ENCODE measurements at regions not wholly inside any gene's neighbourhood (a gene's known extent, or its start where the extent isn't known, plus 50 kb on each side); places are given as distances from the start of the nearest gene placed in this dataset.

- no peaks in the 10 kb centered on the region for H3K9me3 ChIP-seq
- no peaks in the 10 kb centered on the region for H3K36me3 ChIP-seq
- no peak for DNase-seq (ENCODE audit: low spot score)
- no peaks in the 10 kb centered on the region for H3K27me3 ChIP-seq
- no peak for TF ChIP-seq CTCF (IDR thresholded peaks at IDR 0.05)
- no peaks in the 10 kb centered on the region for H3K4me1 ChIP-seq
- no peak overlapping the region for H3K4me3 ChIP-seq
- H3K27ac ChIP-seq = no peak overlapping the region
Measured at GRCh38 chr9:17062497-17062896, 72.3 kb upstream of the CNTLN start.

- no peaks in the 10 kb centered on the region for H3K36me3 ChIP-seq
- no peaks in the 10 kb centered on the region for H3K4me1 ChIP-seq
- no peak overlapping the region for H3K4me3 ChIP-seq
- DNase-seq (ENCODE audit: low spot score) = no peak
- H3K27ac ChIP-seq = no peak overlapping the region
- H3K27me3 ChIP-seq = no peaks in the 10 kb centered on the region
- no peaks in the 10 kb centered on the region for H3K9me3 ChIP-seq
- TF ChIP-seq CTCF (IDR thresholded peaks at IDR 0.05) = no peak
Measured at GRCh38 chr9:17060450-17060849, 74.4 kb upstream of the CNTLN start.

GRCh38 chr9:17059465-17059864 is 75.4 kb upstream of the CNTLN start:
- no peaks in the 10 kb centered on the region for H3K4me1 ChIP-seq
- no peaks in the 10 kb centered on the region for H3K36me3 ChIP-seq
- no peak overlapping the region for H3K4me3 ChIP-seq
- DNase-seq (ENCODE audit: low spot score) = no peak
- TF ChIP-seq CTCF (IDR thresholded peaks at IDR 0.05) = no peak
- no peak overlapping the region for H3K27ac ChIP-seq
- no peaks in the 10 kb centered on the region for H3K9me3 ChIP-seq
- no peaks in the 10 kb centered on the region for H3K27me3 ChIP-seq

GRCh38 chr9:17057729-17058128 is 77.1 kb upstream of the CNTLN start:
- Histone ChIP-seq H3K36me3 (no peaks in the 10 kb centered on the region), H3K27me3 (no peaks in the 10 kb centered on the region), H3K4me3 (no peak overlapping the region), H3K27ac (no peak overlapping the region), H3K9me3 (no peaks in the 10 kb centered on the region), H3K4me1 (no peaks in the 10 kb centered on the region)
- DNase-seq (ENCODE audit: low spot score) = no peak
- TF ChIP-seq CTCF (IDR thresholded peaks at IDR 0.05) = no peak

GRCh38 chr9:17052626-17053025 is 82.2 kb upstream of the CNTLN start:
- no peak for TF ChIP-seq CTCF (IDR thresholded peaks at IDR 0.05)
- H3K4me3 ChIP-seq = no peak overlapping the region
- H3K27me3 ChIP-seq = no peaks in the 10 kb centered on the region
- no peaks in the 10 kb centered on the region for H3K4me1 ChIP-seq
- no peaks in the 10 kb centered on the region for H3K9me3 ChIP-seq
- no peak for DNase-seq (ENCODE audit: low spot score)
- H3K27ac ChIP-seq = no peak overlapping the region
- H3K36me3 ChIP-seq = no peaks in the 10 kb centered on the region

GRCh38 chr9:17045381-17045940 is 89.4 kb upstream of the CNTLN start:
- Histone ChIP-seq H3K27me3 (no peaks in the 10 kb centered on the region), H3K9me3 (no peaks in the 10 kb centered on the region), H3K4me3 (no peak overlapping the region), H3K36me3 (no peaks in the 10 kb centered on the region), H3K27ac (no peak overlapping the region), H3K4me1 (no peaks in the 10 kb centered on the region)
- no peak for TF ChIP-seq CTCF (IDR thresholded peaks at IDR 0.05)
- no peak for DNase-seq (ENCODE audit: low spot score)
